Activated CD4-positive, alpha-beta T cell treated with anti-CD3 and anti-CD28 coated beads, Interleukin-2, amount 10 ng/mL, durations not matched to agents 24 days and 14 days (primary cell): ENCODE measurements at regions not wholly inside any gene's neighbourhood (a gene's known extent, or its start where the extent isn't known, plus 50 kb on each side); places are given as distances from the start of the nearest gene placed in this dataset.

ENCODE experiments used
- DNase-seq: peaks from one replicate; pipeline ENCODE4 v3.0.0; 2022
- H3K27ac Mint-ChIP-seq: one replicate; pipeline ENCODE4 v1.8.0; 2022; ENCODE audit warnings: mild to moderate bottlenecking, mixed read lengths
- H3K27me3 Mint-ChIP-seq: one replicate; pipeline ENCODE4 v1.8.0; 2022; ENCODE audit warnings: mixed read lengths
- H3K36me3 Mint-ChIP-seq: one replicate; pipeline ENCODE4 v1.8.0; 2022; ENCODE audit warnings: low read depth, mild to moderate bottlenecking, mixed read lengths
- H3K4me1 Mint-ChIP-seq: one replicate; pipeline ENCODE4 v1.8.0; 2021; ENCODE audit warnings: mixed read lengths
- H3K4me3 Mint-ChIP-seq: one replicate; pipeline ENCODE4 v1.8.0; 2022; ENCODE audit warnings: mild to moderate bottlenecking, moderate library complexity, mixed read lengths
- H3K9me3 Mint-ChIP-seq: one replicate; pipeline ENCODE4 v1.8.0; 2021; ENCODE audit warnings: mixed read lengths
- intact Hi-C: fragments of 100-400 bp; cut with micrococcal nuclease; formaldehyde crosslinking; loops from one replicate; pipeline ENCODE4 v1.15.1; 2023

DNA sequence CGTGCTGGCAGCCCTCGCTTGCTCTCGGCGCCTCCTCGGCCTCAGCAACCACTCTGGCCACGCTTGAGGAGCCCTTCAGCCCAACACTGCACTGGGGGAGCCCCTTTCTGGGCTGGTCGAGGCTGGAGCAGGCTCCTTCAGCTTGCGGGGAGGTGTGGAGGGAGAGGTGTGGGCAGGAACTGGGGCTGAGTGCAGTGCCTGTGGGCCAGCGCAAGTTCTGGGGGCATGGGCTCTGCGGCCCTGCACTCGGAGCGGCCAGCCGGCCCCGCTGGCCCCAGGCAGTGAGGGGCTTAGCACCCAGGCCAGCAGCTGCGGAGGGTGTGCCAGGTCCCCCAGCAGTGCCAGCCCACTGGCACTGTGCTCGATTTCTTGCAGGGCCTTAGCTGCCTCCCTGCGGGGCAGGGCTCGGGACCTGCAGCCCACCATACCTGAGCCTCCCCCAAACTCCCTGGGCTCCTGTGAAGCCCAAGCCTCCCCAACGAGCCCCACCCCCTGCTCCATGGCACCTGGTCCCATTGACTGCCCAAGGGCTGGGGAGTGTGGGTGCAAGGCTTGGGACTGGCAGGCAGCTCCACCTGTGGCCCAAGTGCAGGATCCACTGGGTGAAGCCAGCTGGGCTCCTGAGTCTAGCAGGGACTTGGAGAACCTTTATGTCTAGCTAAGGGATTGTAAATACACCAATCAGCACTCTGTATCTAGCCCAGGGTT lies 556.8 kb downstream of the GABRG1 start:
- Mint-ChIP-seq H3K36me3 (no peaks in the 10 kb centered on the region), H3K9me3 (peaks cover 3% of the 10 kb centered on the region), H3K27me3 (no peaks in the 10 kb centered on the region), H3K27ac (no peak overlapping the region), H3K4me1 (no peaks in the 10 kb centered on the region), H3K4me3 (no peak overlapping the region)
- intact Hi-C loops = no loop called here
- DNase-seq = no peak

GRCh38 chr4:45554423-45554822 lies 569.4 kb downstream of the GABRG1 start:
- Mint-ChIP-seq H3K27ac (no peak overlapping the region), H3K4me1 (no peaks in the 10 kb centered on the region), H3K27me3 (no peaks in the 10 kb centered on the region), H3K9me3 (no peaks in the 10 kb centered on the region), H3K36me3 (no peaks in the 10 kb centered on the region), H3K4me3 (no peak overlapping the region)
- no peak for DNase-seq
- intact Hi-C loops = no loop called here

- Mint-ChIP-seq H3K36me3 (no peaks in the 10 kb centered on the region), H3K4me3 (no peak overlapping the region), H3K4me1 (no peaks in the 10 kb centered on the region), H3K27me3 (no peaks in the 10 kb centered on the region), H3K9me3 (no peaks in the 10 kb centered on the region), H3K27ac (no peak overlapping the region)
- intact Hi-C loops = no loop called here
- DNase-seq = no peak
Observed at GRCh38 chr4:45550766-45551366, 573.0 kb downstream of the GABRG1 start.

GRCh38 chr4:45539142-45539814 lies 584.6 kb downstream of the GABRG1 start:
- no peak overlapping the region for H3K27ac Mint-ChIP-seq
- H3K4me3 Mint-ChIP-seq = no peak overlapping the region
- no peaks in the 10 kb centered on the region for H3K27me3 Mint-ChIP-seq
- H3K36me3 Mint-ChIP-seq = no peaks in the 10 kb centered on the region
- DNase-seq = no peak
- H3K9me3 Mint-ChIP-seq = no peaks in the 10 kb centered on the region
- H3K4me1 Mint-ChIP-seq = no peaks in the 10 kb centered on the region
- intact Hi-C loops = no loop called here

DNA sequence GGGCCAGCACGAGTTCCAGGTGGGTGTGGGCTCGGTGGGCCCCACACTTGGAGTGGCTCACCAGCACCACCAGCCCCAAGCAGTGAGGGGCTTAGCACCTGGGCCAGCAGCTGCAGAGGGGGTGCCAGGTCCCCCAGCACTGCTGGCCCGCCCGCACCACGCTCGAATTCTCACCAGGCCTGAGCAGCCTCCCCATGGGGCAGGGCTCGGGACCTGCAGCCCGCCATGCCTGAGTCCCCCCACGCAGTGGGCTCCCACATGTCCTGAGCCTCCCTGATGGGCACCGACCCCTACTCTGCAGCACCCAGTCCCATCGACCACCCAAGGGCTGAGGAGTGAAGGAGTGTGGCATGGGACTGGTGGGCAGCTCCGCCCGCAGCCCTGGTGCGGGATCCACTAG lies 593.4 kb downstream of the GABRG1 start:
- Mint-ChIP-seq H3K36me3 (no peaks in the 10 kb centered on the region), H3K9me3 (peaks cover 11% of the 10 kb centered on the region), H3K27ac (no peak overlapping the region), H3K4me1 (no peaks in the 10 kb centered on the region), H3K27me3 (no peaks in the 10 kb centered on the region), H3K4me3 (no peak overlapping the region)
- intact Hi-C loops = no loop called here
- no peak for DNase-seq

GRCh38 chr4:45527160-45527559 lies 596.7 kb downstream of the GABRG1 start:
- H3K9me3 Mint-ChIP-seq = peaks cover 8% of the 10 kb centered on the region
- no peak overlapping the region for H3K4me3 Mint-ChIP-seq
- no peaks in the 10 kb centered on the region for H3K27me3 Mint-ChIP-seq
- H3K36me3 Mint-ChIP-seq = no peaks in the 10 kb centered on the region
- no peak overlapping the region for H3K27ac Mint-ChIP-seq
- no peak for DNase-seq
- intact Hi-C loops = no loop called here
- no peaks in the 10 kb centered on the region for H3K4me1 Mint-ChIP-seq

GRCh38 chr4:45518832-45519231 lies 605.0 kb downstream of the GABRG1 start:
- intact Hi-C loops = no loop called here
- Mint-ChIP-seq H3K4me1 (no peaks in the 10 kb centered on the region), H3K9me3 (no peaks in the 10 kb centered on the region)

DNA sequence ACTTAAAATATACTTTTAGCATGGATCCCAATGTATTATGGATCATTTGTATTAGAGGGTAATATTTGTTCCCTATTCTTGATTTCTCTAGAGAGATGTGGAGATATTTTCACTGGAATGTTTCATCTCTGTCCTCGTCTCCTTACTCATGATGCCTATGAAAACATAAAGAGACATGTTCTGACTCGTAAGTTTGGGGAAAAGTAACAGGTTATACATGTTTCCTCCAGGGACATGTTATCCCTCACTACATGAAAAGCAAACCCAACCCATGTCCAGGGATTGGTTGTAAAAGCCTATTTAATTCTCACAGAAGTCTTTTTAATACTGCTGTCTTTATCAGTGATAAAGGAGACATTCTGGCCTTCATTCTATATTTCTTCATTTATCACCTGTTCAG lies 621.4 kb downstream of the GABRG1 start:
- Mint-ChIP-seq H3K9me3 (no peaks in the 10 kb centered on the region), H3K27me3 (no peaks in the 10 kb centered on the region), H3K36me3 (no peaks in the 10 kb centered on the region), H3K4me3 (no peak overlapping the region), H3K4me1 (no peaks in the 10 kb centered on the region), H3K27ac (no peak overlapping the region)
- intact Hi-C loops = no loop called here
- no peak for DNase-seq

More at GRCh38 chr4:45518832-45519231, 605.0 kb downstream of the GABRG1 start:
- H3K27me3 Mint-ChIP-seq = no peaks in the 10 kb centered on the region
- no peak overlapping the region for H3K4me3 Mint-ChIP-seq
- no peaks in the 10 kb centered on the region for H3K36me3 Mint-ChIP-seq
- no peak overlapping the region for H3K27ac Mint-ChIP-seq
- no peak for DNase-seq

- no peaks in the 10 kb centered on the region for H3K36me3 Mint-ChIP-seq
- H3K9me3 Mint-ChIP-seq = no peaks in the 10 kb centered on the region
- H3K4me1 Mint-ChIP-seq = no peaks in the 10 kb centered on the region
- intact Hi-C loops = no loop called here
- H3K27ac Mint-ChIP-seq = no peak overlapping the region
- H3K4me3 Mint-ChIP-seq = no peak overlapping the region
- H3K27me3 Mint-ChIP-seq = no peaks in the 10 kb centered on the region
- DNase-seq = no peak
Observed at GRCh38 chr4:45484740-45485139, 639.1 kb downstream of the GABRG1 start.

GRCh38 chr4:45482346-45482745 lies 641.5 kb downstream of the GABRG1 start:
- Mint-ChIP-seq H3K4me3 (no peak overlapping the region), H3K4me1 (no peaks in the 10 kb centered on the region), H3K27ac (no peak overlapping the region), H3K36me3 (no peaks in the 10 kb centered on the region), H3K9me3 (no peaks in the 10 kb centered on the region), H3K27me3 (no peaks in the 10 kb centered on the region)
- intact Hi-C loops = no loop called here
- DNase-seq = no peak

DNA sequence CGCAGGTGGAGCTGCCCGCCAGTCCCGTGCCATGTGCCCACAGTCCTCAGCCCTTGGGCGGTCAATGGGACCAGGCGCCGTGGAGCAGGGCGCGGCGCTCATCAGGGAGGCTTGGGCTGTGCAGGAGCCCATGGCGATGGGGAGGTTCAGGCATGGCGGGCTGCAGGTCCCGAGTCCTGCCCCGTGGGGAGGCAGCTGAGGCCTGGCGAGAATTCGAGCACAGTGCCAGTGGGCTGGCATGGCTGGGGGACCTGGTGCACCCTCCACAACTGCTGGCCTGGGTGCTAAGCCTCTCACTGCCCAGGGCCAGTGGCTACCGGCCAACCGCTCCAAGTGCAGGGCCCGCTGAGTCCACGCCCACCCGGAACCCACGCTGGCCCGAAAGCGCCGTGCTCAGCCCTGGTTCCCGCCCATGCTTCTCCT lies 646.5 kb downstream of the GABRG1 start:
- DNase-seq = no peak
- no peaks in the 10 kb centered on the region for H3K36me3 Mint-ChIP-seq
- H3K4me1 Mint-ChIP-seq = no peaks in the 10 kb centered on the region
- H3K9me3 Mint-ChIP-seq = peaks cover 6% of the 10 kb centered on the region
- intact Hi-C loops = no loop called here
- no peak overlapping the region for H3K27ac Mint-ChIP-seq
- H3K4me3 Mint-ChIP-seq = no peak overlapping the region
- H3K27me3 Mint-ChIP-seq = no peaks in the 10 kb centered on the region

GRCh38 chr4:45475548-45475947 lies 648.3 kb downstream of the GABRG1 start:
- Mint-ChIP-seq H3K4me3 (no peak overlapping the region), H3K36me3 (no peaks in the 10 kb centered on the region), H3K27ac (no peak overlapping the region), H3K27me3 (no peaks in the 10 kb centered on the region), H3K9me3 (peaks cover 6% of the 10 kb centered on the region), H3K4me1 (no peaks in the 10 kb centered on the region)
- intact Hi-C loops = no loop called here
- DNase-seq = no peak

DNA sequence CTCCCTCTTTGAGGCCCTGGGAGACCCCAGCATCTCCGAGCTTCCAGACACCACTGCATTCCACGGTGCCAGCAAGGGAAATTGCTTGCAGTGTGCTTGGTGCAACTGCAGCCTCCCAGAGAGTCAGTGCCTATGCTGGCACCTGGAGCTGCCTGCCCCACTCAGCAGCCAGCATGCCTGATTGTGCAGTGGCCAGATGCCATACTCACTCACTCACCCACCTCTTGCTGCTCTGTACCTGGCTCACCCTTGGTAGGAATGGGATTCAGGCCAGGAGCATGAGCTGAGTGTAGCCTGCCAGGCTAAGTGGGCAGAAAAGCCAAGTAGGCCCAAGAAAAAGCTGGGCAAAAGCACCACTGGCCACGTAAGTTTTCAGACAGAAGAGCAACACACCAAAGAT lies 651.4 kb downstream of the GABRG1 start:
- Mint-ChIP-seq H3K4me3 (no peak overlapping the region), H3K27ac (no peak overlapping the region), H3K4me1 (no peaks in the 10 kb centered on the region), H3K36me3 (no peaks in the 10 kb centered on the region), H3K9me3 (peaks cover 6% of the 10 kb centered on the region), H3K27me3 (no peaks in the 10 kb centered on the region)
- no peak for DNase-seq
- intact Hi-C loops = no loop called here

DNA sequence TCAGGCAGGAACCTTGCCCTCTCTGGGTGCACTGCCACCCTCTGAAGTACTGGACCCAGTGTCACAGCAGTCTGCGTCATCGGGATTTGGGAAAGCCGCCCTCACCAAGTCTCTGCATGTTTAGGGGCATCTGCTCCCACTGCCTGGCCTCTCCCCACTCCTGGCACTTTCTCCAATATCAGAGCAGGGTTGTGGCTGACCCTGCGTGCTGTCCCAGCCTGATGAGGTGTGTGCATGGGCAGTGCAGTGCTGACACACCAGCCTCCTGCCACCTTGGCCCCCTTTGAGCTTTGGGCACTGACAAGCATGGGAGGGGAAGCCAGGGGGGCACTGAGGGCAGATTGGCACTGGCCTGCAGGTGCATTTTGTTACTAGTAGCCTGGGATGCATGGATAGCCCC lies 652.5 kb downstream of the GABRG1 start:
- H3K4me3 Mint-ChIP-seq = no peak overlapping the region
- H3K36me3 Mint-ChIP-seq = no peaks in the 10 kb centered on the region
- H3K4me1 Mint-ChIP-seq = no peaks in the 10 kb centered on the region
- intact Hi-C loops = no loop called here
- DNase-seq = no peak
- peaks cover 6% of the 10 kb centered on the region for H3K9me3 Mint-ChIP-seq
- no peaks in the 10 kb centered on the region for H3K27me3 Mint-ChIP-seq
- H3K27ac Mint-ChIP-seq = no peak overlapping the region
